ENCODE measurements at regions not wholly inside any gene's neighbourhood (a gene's known extent, or its start where the extent isn't known, plus 50 kb on each side); places are given as distances from the start of the nearest gene placed in this dataset.

DNA sequence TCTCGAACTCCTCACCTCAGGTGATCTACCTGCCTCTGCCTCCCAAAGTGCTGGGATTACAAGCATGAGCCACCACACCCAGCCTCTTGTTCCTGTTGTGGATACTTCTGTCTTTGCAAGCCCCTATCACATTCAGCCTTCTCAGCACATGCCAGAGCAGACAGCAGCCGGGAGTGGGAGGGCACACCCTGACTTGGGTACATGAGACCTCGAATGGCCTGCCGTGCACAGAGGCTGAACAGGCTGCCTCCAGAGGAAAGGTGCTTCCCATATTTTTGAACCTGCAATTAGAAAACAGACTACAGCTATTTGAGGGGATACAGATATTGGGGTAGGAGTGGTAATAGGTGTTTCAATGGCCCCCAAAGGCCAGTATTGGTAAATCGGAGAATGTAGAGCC, 307.3 kb upstream of the DIO3 start:
- Histone ChIP-seq H3K27ac (no peak overlapping the region), H3K27me3 (no peaks in the 10 kb centered on the region)
- intact Hi-C loops (cut with DNase I): no loop called here

DNA sequence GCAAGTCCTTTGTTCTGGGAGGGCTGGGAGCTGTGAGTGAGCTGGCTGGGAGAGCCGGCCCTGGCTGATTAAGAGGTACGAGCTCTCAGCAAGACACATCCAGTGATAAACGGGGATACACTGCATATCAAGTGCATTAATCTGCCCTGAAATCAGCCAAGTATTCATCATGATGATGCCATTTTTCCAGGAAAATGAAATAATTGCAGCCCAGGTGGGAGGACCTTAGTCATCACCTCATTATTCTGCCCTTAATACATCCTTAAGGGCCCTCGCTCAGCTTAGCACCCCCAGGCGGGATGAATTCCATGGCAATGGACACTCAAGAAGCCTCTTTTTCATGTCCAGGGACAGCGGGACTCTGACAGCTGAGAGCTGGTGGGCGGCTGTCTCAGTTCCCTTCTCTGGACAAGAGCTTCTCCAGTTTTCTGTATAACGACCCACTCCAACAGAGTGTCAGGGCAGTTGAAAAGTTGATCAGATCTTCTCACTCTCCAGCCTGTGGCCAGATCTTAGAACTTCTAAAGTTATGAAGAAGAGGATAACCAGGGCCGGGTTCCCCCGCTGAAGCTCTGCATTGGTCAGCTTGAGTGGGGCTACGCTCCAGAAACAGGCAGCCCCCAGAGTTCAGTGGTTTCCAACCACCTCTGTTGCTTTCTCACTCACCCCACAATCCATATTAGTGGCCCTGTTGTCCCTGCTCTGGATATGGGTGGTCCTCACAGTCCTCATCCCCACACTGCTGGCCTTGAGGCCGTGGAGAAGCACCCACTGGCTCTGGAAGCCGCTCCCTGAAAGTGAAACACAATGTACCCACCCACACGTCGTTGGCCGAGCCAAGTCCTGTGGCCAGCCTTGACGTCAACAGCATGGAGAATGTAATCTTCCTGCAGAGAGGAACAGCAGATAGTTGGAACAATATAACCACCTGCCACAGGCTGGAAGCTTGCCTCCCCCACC, 306.2 kb upstream of the DIO3 start:
- Histone ChIP-seq H3K27ac (no peak overlapping the region), H3K9me3 (no peaks in the 10 kb centered on the region), H3K4me1 (no peaks in the 10 kb centered on the region), H3K27me3 (no peaks in the 10 kb centered on the region), H3K4me3 (no peak overlapping the region), H3K36me3 (no peaks in the 10 kb centered on the region)
- peak in 1 of 2 donors; percentile 83 for DNase-seq (ENCODE audit: extremely low spot score in 2 of 2)
- intact Hi-C loops (cut with DNase I): loop anchor here (5.0 kb wide), 1 partner anchor 1028 kb away; no protein-coding TSS in a partner anchor
- TF ChIP-seq POLR2AphosphoS5 (IDR thresholded peaks at IDR 0.05; ENCODE audit: insufficient read depth in 1 of 2, low read depth in 1 of 2) (no peak), POLR2A (IDR thresholded peaks at IDR 0.05) (no peak)
- TF ChIP-seq, protein P1, sequence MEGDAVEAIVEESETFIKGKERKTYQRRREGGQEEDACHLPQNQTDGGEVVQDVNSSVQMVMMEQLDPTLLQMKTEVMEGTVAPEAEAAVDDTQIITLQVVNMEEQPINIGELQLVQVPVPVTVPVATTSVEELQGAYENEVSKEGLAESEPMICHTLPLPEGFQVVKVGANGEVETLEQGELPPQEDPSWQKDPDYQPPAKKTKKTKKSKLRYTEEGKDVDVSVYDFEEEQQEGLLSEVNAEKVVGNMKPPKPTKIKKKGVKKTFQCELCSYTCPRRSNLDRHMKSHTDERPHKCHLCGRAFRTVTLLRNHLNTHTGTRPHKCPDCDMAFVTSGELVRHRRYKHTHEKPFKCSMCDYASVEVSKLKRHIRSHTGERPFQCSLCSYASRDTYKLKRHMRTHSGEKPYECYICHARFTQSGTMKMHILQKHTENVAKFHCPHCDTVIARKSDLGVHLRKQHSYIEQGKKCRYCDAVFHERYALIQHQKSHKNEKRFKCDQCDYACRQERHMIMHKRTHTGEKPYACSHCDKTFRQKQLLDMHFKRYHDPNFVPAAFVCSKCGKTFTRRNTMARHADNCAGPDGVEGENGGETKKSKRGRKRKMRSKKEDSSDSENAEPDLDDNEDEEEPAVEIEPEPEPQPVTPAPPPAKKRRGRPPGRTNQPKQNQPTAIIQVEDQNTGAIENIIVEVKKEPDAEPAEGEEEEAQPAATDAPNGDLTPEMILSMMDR (IDR thresholded peaks at IDR 0.05): no peak

More for the DNA sequence above, 307.3 kb upstream of the DIO3 start:
- no peaks in the 10 kb centered on the region for H3K9me3 ChIP-seq
- no peaks in the 10 kb centered on the region for H3K4me1 ChIP-seq
- TF ChIP-seq, protein P1 (IDR thresholded peaks at IDR 0.05): no peak
- no peak for TF ChIP-seq POLR2AphosphoS5 (IDR thresholded peaks at IDR 0.05; ENCODE audit: insufficient read depth in 1 of 2, low read depth in 1 of 2)
- no peak for TF ChIP-seq POLR2A (IDR thresholded peaks at IDR 0.05)
- H3K36me3 ChIP-seq: no peaks in the 10 kb centered on the region
- H3K4me3 ChIP-seq: no peak overlapping the region
- peak in 1 of 2 donors; percentile 58 for DNase-seq (ENCODE audit: extremely low spot score in 2 of 2)

DNA sequence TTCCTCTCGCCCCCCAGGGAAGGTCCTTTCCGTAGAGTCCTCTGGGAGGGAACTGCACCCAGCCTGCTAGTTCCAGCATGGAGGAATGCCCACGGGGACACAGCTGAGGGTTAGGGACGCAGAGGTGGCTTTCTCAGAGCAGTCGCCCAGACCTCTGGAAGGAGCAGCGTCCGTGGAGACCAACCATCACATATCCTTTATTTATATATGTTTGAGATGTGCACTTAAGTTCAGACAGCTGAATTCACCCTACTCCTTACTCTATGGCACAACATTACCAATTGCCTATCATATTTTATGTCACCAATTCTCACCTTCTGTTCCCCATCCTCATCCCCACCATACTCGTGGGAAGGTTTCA, 305.6 kb upstream of the DIO3 start:
- intact Hi-C loops (cut with DNase I): loop anchor here (5.0 kb wide), 1 partner anchor 1028 kb away; no protein-coding TSS in a partner anchor
- no peaks in the 10 kb centered on the region for H3K9me3 ChIP-seq
- no peaks in the 10 kb centered on the region for H3K36me3 ChIP-seq
- no peak overlapping the region for H3K27ac ChIP-seq
- H3K27me3 ChIP-seq: no peaks in the 10 kb centered on the region
- no peak overlapping the region for H3K4me3 ChIP-seq
- DNase-seq (ENCODE audit: extremely low spot score in 2 of 2): no peak
- no peaks in the 10 kb centered on the region for H3K4me1 ChIP-seq
- no peak for TF ChIP-seq POLR2A (IDR thresholded peaks at IDR 0.05)

DNA sequence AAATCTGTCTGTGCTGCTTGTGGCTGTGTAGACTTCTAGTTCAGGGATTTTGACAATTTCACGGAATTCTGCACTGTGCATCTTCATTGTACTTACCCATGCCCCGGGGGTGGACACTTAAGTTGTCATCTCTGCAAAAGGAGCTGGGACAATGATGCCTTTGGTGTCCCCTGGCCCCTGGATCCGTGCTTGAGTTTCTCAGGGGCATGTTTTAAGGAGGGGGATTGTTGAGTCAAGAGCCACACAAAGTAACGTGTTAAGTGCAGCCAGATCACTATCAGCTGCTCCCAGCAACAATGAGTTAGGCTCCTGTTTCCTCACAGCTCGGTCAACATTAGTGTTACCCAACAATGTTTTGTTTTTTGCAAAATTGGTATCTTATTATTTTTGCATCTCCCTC, 305.0 kb upstream of the DIO3 start:
- H3K4me3 ChIP-seq: no peak overlapping the region
- no peak overlapping the region for H3K27ac ChIP-seq
- TF ChIP-seq POLR2AphosphoS5 (IDR thresholded peaks at IDR 0.05; ENCODE audit: insufficient read depth in 1 of 2, low read depth in 1 of 2) (no peak), POLR2A (IDR thresholded peaks at IDR 0.05) (no peak)
- TF ChIP-seq, protein P1 (IDR thresholded peaks at IDR 0.05): no peak
- H3K27me3 ChIP-seq: no peaks in the 10 kb centered on the region
- no peaks in the 10 kb centered on the region for H3K4me1 ChIP-seq
- peak in 1 of 2 donors; percentile 81 for DNase-seq (ENCODE audit: extremely low spot score in 2 of 2)
- intact Hi-C loops (cut with DNase I): loop anchor here (5.0 kb wide), 1 partner anchor 1029 kb away; no protein-coding TSS in a partner anchor
- H3K9me3 ChIP-seq: no peaks in the 10 kb centered on the region
- no peaks in the 10 kb centered on the region for H3K36me3 ChIP-seq

DNA sequence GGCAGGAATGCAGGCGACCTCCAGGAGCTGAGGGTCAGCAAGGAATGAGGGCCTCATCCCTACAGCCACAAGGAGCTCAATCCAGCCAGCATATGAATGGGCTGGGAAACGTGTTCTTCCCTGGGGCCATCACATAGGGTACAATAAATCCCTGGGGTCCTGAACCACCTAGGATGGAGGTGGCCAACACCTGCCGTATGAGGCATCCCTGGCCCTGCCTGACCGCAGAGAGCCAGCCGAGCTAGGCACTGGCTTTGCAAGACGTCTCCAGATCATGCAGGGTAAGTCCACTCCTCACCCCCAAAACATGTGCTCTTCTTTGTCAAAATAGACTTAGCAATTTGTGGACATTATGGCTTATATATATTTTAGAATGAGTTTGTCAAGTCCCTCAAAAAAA, 303.7 kb upstream of the DIO3 start:
- Histone ChIP-seq H3K4me3 (no peak overlapping the region), H3K27ac (no peak overlapping the region), H3K27me3 (no peaks in the 10 kb centered on the region), H3K36me3 (no peaks in the 10 kb centered on the region), H3K4me1 (no peaks in the 10 kb centered on the region), H3K9me3 (no peaks in the 10 kb centered on the region)
- no peak for DNase-seq (ENCODE audit: extremely low spot score in 2 of 2)
- TF ChIP-seq POLR2A (IDR thresholded peaks at IDR 0.05): no peak
- no peak for TF ChIP-seq POLR2AphosphoS5 (IDR thresholded peaks at IDR 0.05; ENCODE audit: insufficient read depth in 1 of 2, low read depth in 1 of 2)
- TF ChIP-seq, protein P1 (IDR thresholded peaks at IDR 0.05): no peak
- intact Hi-C loops (cut with DNase I): loop anchor here (5.0 kb wide), 1 partner anchor 1030 kb away; no protein-coding TSS in a partner anchor

All from vagina (tissue), 2 donors.